CD4-positive, alpha-beta T cell treated with Interleukin-2 at 100 ng/mL for 4 hours (primary cell): ENCODE measurements at regions not wholly inside any gene's neighbourhood (a gene's known extent, or its start where the extent isn't known, plus 50 kb on each side); places are given as distances from the start of the nearest gene placed in this dataset.

Experiments used
- DNase-seq: peaks from one replicate; pipeline ENCODE4 v3.0.0-alpha.2; 2020; ENCODE audit warnings: low spot score

GRCh38 chr2:239671916-239672849 is 271.4 kb upstream of the HDAC4 start:
- no peak for DNase-seq

- DNase-seq = no peak
Measured at GRCh38 chr2:239671471-239671870, 270.7 kb upstream of the HDAC4 start.

GRCh38 chr2:239670463-239671120 is 269.8 kb upstream of the HDAC4 start:
- no peak for DNase-seq

- no peak for DNase-seq
Measured at GRCh38 chr2:239669899-239670460, 269.2 kb upstream of the HDAC4 start.

- no peak for DNase-seq
Measured at GRCh38 chr2:239669181-239669898, 268.5 kb upstream of the HDAC4 start.

GRCh38 chr2:239668651-239669050 is 267.8 kb upstream of the HDAC4 start:
- DNase-seq = no peak

GRCh38 chr2:239668042-239668441 is 267.2 kb upstream of the HDAC4 start:
- no peak for DNase-seq

GRCh38 chr2:239667431-239667985 is 266.7 kb upstream of the HDAC4 start:
- no peak for DNase-seq

- no peak for DNase-seq
Measured at GRCh38 chr2:239666855-239667376, 266.1 kb upstream of the HDAC4 start.

- DNase-seq = no peak
Measured at GRCh38 chr2:239666053-239666854, 265.4 kb upstream of the HDAC4 start.

- no peak for DNase-seq
Measured at GRCh38 chr2:239664216-239664810, 263.5 kb upstream of the HDAC4 start.

GRCh38 chr2:239663364-239663924 is 262.6 kb upstream of the HDAC4 start:
- DNase-seq = no peak

- DNase-seq = no peak
Measured at GRCh38 chr2:239662413-239663120, 261.7 kb upstream of the HDAC4 start.

GRCh38 chr2:239661334-239662312 is 260.8 kb upstream of the HDAC4 start:
- DNase-seq = no peak

- DNase-seq = no peak
Measured at GRCh38 chr2:239660390-239661230, 259.8 kb upstream of the HDAC4 start.

GRCh38 chr2:239657992-239658391 is 257.2 kb upstream of the HDAC4 start:
- DNase-seq = no peak

GRCh38 chr2:239657236-239657635 is 256.4 kb upstream of the HDAC4 start:
- no peak for DNase-seq
